ENCODE measurements at regions not wholly inside any gene's neighbourhood (a gene's known extent, or its start where the extent isn't known, plus 50 kb on each side); places are given as distances from the start of the nearest gene placed in this dataset.

- CTCF ChIA-PET, result no interaction called here
- H2AFZ ChIP-seq (ENCODE audit: insufficient read depth, low read depth, low read length, poor library complexity, severe bottlenecking), result no peak overlapping the region
- no peaks in the 10 kb centered on the region for H3K27me3 ChIP-seq (replicated peaks in 1 of 4; ENCODE audit: control extremely low read depth in 1 of 4, control insufficient read depth in 3 of 4, insufficient read depth in 4 of 4, low read length in 3 of 4)
- H4K20me1 ChIP-seq (ENCODE audit: control insufficient read depth, insufficient read depth, low read length, poor library complexity, severe bottlenecking), result no peaks in the 10 kb centered on the region
- H3K27ac ChIP-seq (ENCODE audit: low read length in 2 of 2), result no peak overlapping the region
- H3K4me1 ChIP-seq (ENCODE audit: control insufficient read depth in 2 of 2, insufficient read depth in 2 of 2, low read length in 2 of 2), result no peaks in the 10 kb centered on the region
- POLR2A ChIA-PET, result no interaction called here
- intact Hi-C loops (cut with micrococcal nuclease), result no loop called here
- H3K4me3 ChIP-seq (ENCODE audit: control extremely low read depth in 1 of 5, extremely low read depth in 1 of 5, insufficient read depth in 1 of 5, low read depth in 2 of 5, low read length in 4 of 5), result no peak overlapping the region
- WGBS (ENCODE audit: insufficient coverage), result 45% methylated on average over 2 of the region's 4 CpGs
- Mint-ChIP-seq H3K27ac (no peak overlapping the region), H3K4me1 (no peaks in the 10 kb centered on the region), H3K4me3 (no peak overlapping the region), H3K9me3 (ENCODE audit: insufficient read depth) (peaks cover 12% of the 10 kb centered on the region), H3K27me3 (no peaks in the 10 kb centered on the region)
- no peak overlapping the region for H3K9ac ChIP-seq (ENCODE audit: low read length)
- TF ChIP-seq EZH2 (IDR thresholded peaks at IDR 0.05; ENCODE audit: borderline replicate concordance, insufficient read depth, low read depth, low read length, poor library complexity, severe bottlenecking) (no peak), CTCF (IDR thresholded peaks at IDR 0.05) (no peak)
- ATAC-seq (ENCODE audit: low read depth) (no peak), DNase-seq (no peak)
- H3K9me3 ChIP-seq (ENCODE audit: control extremely low read depth in 1 of 3, control insufficient read depth in 2 of 3, insufficient read depth in 1 of 3, low read length in 2 of 3), result no peaks in the 10 kb centered on the region
- H3K4me2 ChIP-seq (replicated peaks; ENCODE audit: low read depth, low read length, poor library complexity, severe bottlenecking), result no peak overlapping the region
- H3K79me2 ChIP-seq (ENCODE audit: control insufficient read depth, insufficient read depth, low read length), result no peaks in the 10 kb centered on the region
- no peaks in the 10 kb centered on the region for H3K36me3 ChIP-seq (replicated peaks in 1 of 2; ENCODE audit: control extremely low read depth in 1 of 2, control insufficient read depth in 1 of 2, extremely low read depth in 1 of 2, insufficient read depth in 2 of 2, low read length in 1 of 2)
Observed at GRCh38 chr6:93849857-93850256, 430.5 kb upstream of the EPHA7 start.

- Histone ChIP-seq H3K4me3 (ENCODE audit: control extremely low read depth in 1 of 5, extremely low read depth in 1 of 5, insufficient read depth in 1 of 5, low read depth in 2 of 5, low read length in 4 of 5) (no peak overlapping the region), H3K4me2 (replicated peaks; ENCODE audit: low read depth, low read length, poor library complexity, severe bottlenecking) (no peak overlapping the region), H2AFZ (ENCODE audit: insufficient read depth, low read depth, low read length, poor library complexity, severe bottlenecking) (no peak overlapping the region), H3K79me2 (ENCODE audit: control insufficient read depth, insufficient read depth, low read length) (no peaks in the 10 kb centered on the region), H3K27me3 (replicated peaks in 1 of 4; ENCODE audit: control extremely low read depth in 1 of 4, control insufficient read depth in 3 of 4, insufficient read depth in 4 of 4, low read length in 3 of 4) (no peaks in the 10 kb centered on the region), H3K9me3 (ENCODE audit: control extremely low read depth in 1 of 3, control insufficient read depth in 2 of 3, insufficient read depth in 1 of 3, low read length in 2 of 3) (no peaks in the 10 kb centered on the region), H3K9ac (ENCODE audit: low read length) (no peak overlapping the region), H4K20me1 (ENCODE audit: control insufficient read depth, insufficient read depth, low read length, poor library complexity, severe bottlenecking) (no peaks in the 10 kb centered on the region), H3K4me1 (ENCODE audit: control insufficient read depth in 2 of 2, insufficient read depth in 2 of 2, low read length in 2 of 2) (no peaks in the 10 kb centered on the region), H3K27ac (ENCODE audit: low read length in 2 of 2) (no peak overlapping the region), H3K36me3 (replicated peaks in 1 of 2; ENCODE audit: control extremely low read depth in 1 of 2, control insufficient read depth in 1 of 2, extremely low read depth in 1 of 2, insufficient read depth in 2 of 2, low read length in 1 of 2) (no peaks in the 10 kb centered on the region)
- no peak for TF ChIP-seq EZH2 (IDR thresholded peaks at IDR 0.05; ENCODE audit: borderline replicate concordance, insufficient read depth, low read depth, low read length, poor library complexity, severe bottlenecking)
- no peak for TF ChIP-seq CTCF (IDR thresholded peaks at IDR 0.05)
- ATAC-seq (ENCODE audit: low read depth) (no peak), DNase-seq (no peak)
- Mint-ChIP-seq H3K4me1 (no peaks in the 10 kb centered on the region), H3K9me3 (ENCODE audit: insufficient read depth) (peaks cover 11% of the 10 kb centered on the region), H3K4me3 (no peak overlapping the region), H3K27ac (no peak overlapping the region), H3K27me3 (no peaks in the 10 kb centered on the region)
- ChIA-PET CTCF (no interaction called here), POLR2A (no interaction called here)
- intact Hi-C loops (cut with micrococcal nuclease), result no loop called here
- 100% methylated on average over 1 of the region's 5 CpGs for WGBS (ENCODE audit: insufficient coverage)
Observed at GRCh38 chr6:93848031-93848742, 428.8 kb upstream of the EPHA7 start.

Data from B cell (primary cell).